ENCODE measurements at regions not wholly inside any gene's neighbourhood (a gene's known extent, or its start where the extent isn't known, plus 50 kb on each side); places are given as distances from the start of the nearest gene placed in this dataset.

DNA sequence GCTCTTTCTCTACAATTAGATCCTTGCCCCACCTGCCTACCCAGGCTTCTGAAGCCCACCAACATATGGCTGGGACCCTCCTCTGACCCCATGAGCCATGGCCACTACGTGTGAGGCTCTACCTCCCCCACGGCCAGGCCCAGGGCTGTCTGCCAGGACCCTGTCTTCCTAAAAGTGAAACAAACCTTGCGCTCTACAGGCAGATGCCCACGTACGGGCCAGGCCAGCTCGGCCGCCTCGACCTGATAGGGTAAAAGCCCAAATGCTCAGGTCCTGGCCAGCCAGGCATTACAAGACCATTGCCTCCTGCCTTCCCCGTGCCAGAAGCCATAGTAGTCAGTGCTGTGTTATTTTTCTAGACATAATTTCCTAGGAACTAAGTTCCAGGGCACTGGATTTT lies 1496.4 kb downstream of the BRD1 start:
- no peak for ATAC-seq (ENCODE audit: low read depth)
- no peak for TF ChIP-seq CTCF (IDR thresholded peaks at IDR 0.05)
- Histone ChIP-seq H3K36me3 (replicated peaks in 1 of 2; ENCODE audit: control extremely low read depth in 1 of 2, control insufficient read depth in 1 of 2, extremely low read depth in 1 of 2, insufficient read depth in 2 of 2, low read length in 1 of 2) (no peaks in the 10 kb centered on the region), H3K4me1 (ENCODE audit: control insufficient read depth in 2 of 2, insufficient read depth in 2 of 2, low read length in 2 of 2) (no peaks in the 10 kb centered on the region), H3K9ac (ENCODE audit: low read length) (no peak overlapping the region), H2AFZ (ENCODE audit: insufficient read depth, low read depth, low read length, poor library complexity, severe bottlenecking) (no peak overlapping the region), H3K4me2 (replicated peaks; ENCODE audit: low read depth, low read length, poor library complexity, severe bottlenecking) (no peak overlapping the region), H3K27me3 (replicated peaks in 1 of 4; ENCODE audit: control extremely low read depth in 1 of 4, control insufficient read depth in 3 of 4, insufficient read depth in 4 of 4, low read length in 3 of 4) (no peaks in the 10 kb centered on the region), H3K9me3 (ENCODE audit: control extremely low read depth in 1 of 3, control insufficient read depth in 2 of 3, insufficient read depth in 1 of 3, low read length in 2 of 3) (peaks cover 0 to 14% (median 0%) of the 10 kb centered on the region in 3 donors), H4K20me1 (ENCODE audit: control insufficient read depth, insufficient read depth, low read length, poor library complexity, severe bottlenecking) (no peaks in the 10 kb centered on the region), H3K79me2 (ENCODE audit: control insufficient read depth, insufficient read depth, low read length) (no peaks in the 10 kb centered on the region), H3K27ac (ENCODE audit: low read length in 2 of 2) (no peak overlapping the region), H3K4me3 (ENCODE audit: control extremely low read depth in 1 of 5, extremely low read depth in 1 of 5, insufficient read depth in 1 of 5, low read depth in 2 of 5, low read length in 4 of 5) (no peak overlapping the region)
- POLR2A ChIA-PET = no interaction called here
- H3K9me3 Mint-ChIP-seq (ENCODE audit: insufficient read depth) = peaks cover 2% of the 10 kb centered on the region
- 75% methylated on average over 9 of the region's 9 CpGs for WGBS (ENCODE audit: insufficient coverage)
- H3K4me1 Mint-ChIP-seq = no peaks in the 10 kb centered on the region
- H3K27ac Mint-ChIP-seq = no peak overlapping the region
- intact Hi-C loops (cut with micrococcal nuclease) = no loop called here
- H3K4me3 Mint-ChIP-seq = no peak overlapping the region
- CTCF ChIA-PET = no interaction called here
- no peak for DNase-seq
- no peaks in the 10 kb centered on the region for H3K27me3 Mint-ChIP-seq

DNA sequence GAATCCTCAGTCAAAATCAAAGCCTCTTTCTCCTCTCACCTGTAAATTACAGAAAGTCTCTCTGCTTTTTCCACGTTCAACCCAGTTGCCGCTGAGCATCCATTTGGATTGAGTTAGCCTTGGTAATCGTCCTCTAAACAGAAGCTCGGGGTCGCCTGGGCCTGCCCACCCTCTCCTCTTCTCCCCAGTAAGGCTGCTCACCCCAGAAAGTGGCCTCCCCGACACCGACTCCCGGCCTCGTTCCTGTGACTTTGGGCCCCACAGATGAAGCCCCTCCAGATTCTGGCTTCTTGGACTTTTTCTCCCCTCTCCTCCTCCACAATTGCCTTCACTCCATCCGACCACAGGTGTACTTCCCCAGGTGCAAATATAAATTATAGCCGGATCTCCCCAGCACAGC lies 1500.0 kb downstream of the BRD1 start:
- Mint-ChIP-seq H3K9me3 (ENCODE audit: insufficient read depth) (peaks cover 9% of the 10 kb centered on the region), H3K4me1 (no peaks in the 10 kb centered on the region), H3K27ac (no peak overlapping the region), H3K27me3 (no peaks in the 10 kb centered on the region), H3K4me3 (no peak overlapping the region)
- ChIA-PET CTCF (no interaction called here), POLR2A (no interaction called here)
- TF ChIP-seq CTCF (IDR thresholded peaks at IDR 0.05) = no peak
- TF ChIP-seq EZH2 (IDR thresholded peaks at IDR 0.05; ENCODE audit: borderline replicate concordance, insufficient read depth, low read depth, low read length, poor library complexity, severe bottlenecking) = no peak
- no peak overlapping the region for H3K9ac ChIP-seq (ENCODE audit: low read length)
- no peak overlapping the region for H2AFZ ChIP-seq (ENCODE audit: insufficient read depth, low read depth, low read length, poor library complexity, severe bottlenecking)
- H3K27ac ChIP-seq (ENCODE audit: low read length in 2 of 2) = no peak overlapping the region
- intact Hi-C loops (cut with micrococcal nuclease) = no loop called here
- H3K27me3 ChIP-seq (replicated peaks in 1 of 4; ENCODE audit: control extremely low read depth in 1 of 4, control insufficient read depth in 3 of 4, insufficient read depth in 4 of 4, low read length in 3 of 4) = no peaks in the 10 kb centered on the region
- no peak for DNase-seq
- H3K9me3 ChIP-seq (ENCODE audit: control extremely low read depth in 1 of 3, control insufficient read depth in 2 of 3, insufficient read depth in 1 of 3, low read length in 2 of 3) = peaks cover 0 to 36% (median 11%) of the 10 kb centered on the region in 3 donors
- H3K4me3 ChIP-seq (ENCODE audit: control extremely low read depth in 1 of 5, extremely low read depth in 1 of 5, insufficient read depth in 1 of 5, low read depth in 2 of 5, low read length in 4 of 5) = no peak overlapping the region
- H3K4me2 ChIP-seq (replicated peaks; ENCODE audit: low read depth, low read length, poor library complexity, severe bottlenecking) = no peak overlapping the region
- H4K20me1 ChIP-seq (ENCODE audit: control insufficient read depth, insufficient read depth, low read length, poor library complexity, severe bottlenecking) = no peaks in the 10 kb centered on the region
- 92% methylated on average over 11 of the region's 11 CpGs for WGBS (ENCODE audit: insufficient coverage)
- ATAC-seq (ENCODE audit: low read depth) = no peak
- no peaks in the 10 kb centered on the region for H3K79me2 ChIP-seq (ENCODE audit: control insufficient read depth, insufficient read depth, low read length)
- H3K4me1 ChIP-seq (ENCODE audit: control insufficient read depth in 2 of 2, insufficient read depth in 2 of 2, low read length in 2 of 2) = no peaks in the 10 kb centered on the region
- H3K36me3 ChIP-seq (replicated peaks in 1 of 2; ENCODE audit: control extremely low read depth in 1 of 2, control insufficient read depth in 1 of 2, extremely low read depth in 1 of 2, insufficient read depth in 2 of 2, low read length in 1 of 2) = no peaks in the 10 kb centered on the region
